Right ventricle myocardium inferior (tissue), 1 donor: ENCODE measurements at regions not wholly inside any gene's neighbourhood (a gene's known extent, or its start where the extent isn't known, plus 50 kb on each side); places are given as distances from the start of the nearest gene placed in this dataset.

ENCODE experiments used
- ATAC-seq: fragments of 200-7000 bp; cut with Tn5 transposase; one replicate; pipeline ENCODE4 v1.9.1; 2020; ENCODE audit warnings: mild to moderate bottlenecking, moderate library complexity
- DNase-seq: peaks from one replicate; pipeline ENCODE4 v3.0.0; 2021; ENCODE audit errors: missing footprints
- intact Hi-C: fragments of 100-400 bp; cut with DNase I; formaldehyde crosslinking; loops from one replicate; pipeline ENCODE4 v1.11.0; 2022
- donor health status: DM: no; HTN: yes; CAD: no; lungs with severe emphysema.

DNA sequence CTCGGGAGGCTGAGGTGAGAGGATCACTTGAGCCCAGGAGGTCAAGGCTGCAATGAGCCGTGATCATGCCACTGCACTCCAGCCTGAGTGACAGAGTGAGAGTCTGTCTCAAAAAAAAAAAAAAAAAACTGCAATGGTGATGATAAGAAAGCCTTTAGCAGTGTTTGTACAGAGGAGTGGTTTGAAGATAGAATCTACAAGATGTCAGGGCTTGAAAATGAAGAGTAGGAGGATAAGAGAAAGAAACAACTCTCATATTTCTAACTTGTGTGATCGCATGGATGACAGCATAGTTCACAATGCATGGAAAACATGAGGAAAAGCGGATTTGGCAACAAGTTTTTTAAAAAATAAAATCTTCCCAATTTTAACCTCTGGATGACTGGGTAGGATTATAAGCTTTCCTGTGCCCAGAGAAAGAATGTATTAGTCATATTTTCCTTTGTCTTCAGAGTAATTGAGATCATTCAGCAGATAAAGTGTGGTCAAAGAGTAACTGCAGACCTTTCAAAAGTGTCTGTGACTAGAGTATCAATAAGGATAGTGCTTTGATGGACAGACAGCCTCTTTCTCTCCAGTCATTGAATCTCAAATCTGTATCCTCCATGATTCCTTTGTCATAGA, 328.1 kb downstream of the CASP12 start:
- intact Hi-C loops: no loop called here
- DNase-seq (no peak), ATAC-seq (no peak)

DNA sequence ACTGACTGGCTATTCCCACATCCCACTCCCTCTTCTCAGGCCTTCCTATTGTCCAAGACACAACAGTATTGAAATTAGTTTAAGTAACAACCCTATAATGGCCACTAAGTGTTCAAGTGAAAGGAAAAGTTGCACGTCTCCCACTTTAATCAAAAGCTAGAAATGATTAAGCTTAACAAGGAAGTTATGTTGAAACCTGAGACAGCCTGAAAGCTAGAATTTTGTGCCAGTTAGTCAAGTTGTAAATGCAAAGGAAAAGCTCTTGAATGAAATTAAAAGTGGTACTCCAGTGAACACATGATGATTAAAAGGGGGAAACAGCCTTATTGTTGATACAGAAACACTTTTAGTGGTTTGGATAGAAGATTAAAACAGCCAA, 332.7 kb downstream of the CASP12 start:
- ATAC-seq (no peak), DNase-seq (no peak)
- intact Hi-C loops: no loop called here

DNA sequence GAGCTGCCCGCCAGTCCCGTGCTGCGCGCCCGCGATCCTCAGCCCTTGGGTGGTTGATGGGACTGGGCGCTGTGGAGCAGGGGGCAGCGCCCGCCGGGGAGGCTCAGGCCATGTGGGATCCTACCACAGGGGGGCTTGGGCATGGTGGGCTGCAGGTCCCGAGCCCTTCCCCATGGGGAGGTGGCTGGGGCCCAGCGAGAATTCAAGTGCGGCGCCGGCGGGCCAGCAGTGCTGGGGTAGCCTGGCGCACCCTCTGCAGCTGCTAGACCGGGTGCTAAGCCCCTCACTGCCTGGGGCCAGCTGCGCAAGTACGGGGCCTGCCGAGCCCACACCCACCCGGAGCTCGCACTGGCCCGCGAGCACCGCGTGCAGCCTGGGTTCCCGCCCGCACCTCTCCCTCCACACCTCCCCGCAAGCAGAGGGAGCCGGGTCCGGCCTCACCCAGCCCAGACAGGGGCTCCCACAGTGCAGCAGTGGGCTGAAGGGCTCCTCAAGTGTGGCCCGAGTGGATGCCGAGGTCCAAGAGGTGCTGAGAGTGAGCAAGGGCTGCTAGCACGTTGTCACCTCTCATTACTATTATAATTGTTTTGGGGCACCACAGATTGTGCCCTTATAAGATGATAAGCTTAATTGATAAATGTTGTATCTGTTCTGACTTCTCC, 333.2 kb downstream of the CASP12 start:
- no peak for ATAC-seq
- intact Hi-C loops: no loop called here
- DNase-seq: no peak

DNA sequence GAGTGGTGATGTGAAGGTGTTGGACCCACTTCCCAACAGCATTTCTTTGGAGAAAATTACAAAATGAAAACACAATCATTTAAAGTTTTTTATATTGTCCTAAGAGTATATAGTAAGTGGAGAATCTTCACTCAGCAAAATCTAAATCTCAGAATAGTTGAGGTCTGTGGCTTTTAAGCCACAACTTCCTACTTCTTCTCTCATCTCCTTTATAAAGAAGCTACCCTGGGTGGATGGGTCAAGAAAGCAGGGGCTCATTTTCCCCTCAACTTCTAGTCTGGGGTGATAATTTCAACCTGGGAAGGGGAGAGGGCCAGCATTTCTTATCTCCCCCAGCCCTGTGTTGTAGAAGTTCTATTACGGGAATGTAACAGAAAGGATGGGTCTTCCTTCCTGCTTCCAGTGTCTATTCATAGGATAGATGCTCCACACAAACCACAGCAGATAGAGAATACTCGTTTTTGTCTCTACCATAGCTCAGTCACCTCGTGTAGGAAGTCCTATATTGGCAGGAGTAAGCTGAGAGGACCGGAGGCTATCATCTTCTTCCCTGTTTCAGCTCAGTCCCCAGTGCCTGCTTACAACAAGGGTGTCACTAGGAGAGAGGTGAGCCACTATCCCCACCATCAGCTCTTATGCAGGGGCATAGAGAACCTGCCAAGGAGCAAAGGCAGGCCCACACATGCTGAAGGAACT, 341.5 kb downstream of the CASP12 start:
- ATAC-seq: no peak

DNA sequence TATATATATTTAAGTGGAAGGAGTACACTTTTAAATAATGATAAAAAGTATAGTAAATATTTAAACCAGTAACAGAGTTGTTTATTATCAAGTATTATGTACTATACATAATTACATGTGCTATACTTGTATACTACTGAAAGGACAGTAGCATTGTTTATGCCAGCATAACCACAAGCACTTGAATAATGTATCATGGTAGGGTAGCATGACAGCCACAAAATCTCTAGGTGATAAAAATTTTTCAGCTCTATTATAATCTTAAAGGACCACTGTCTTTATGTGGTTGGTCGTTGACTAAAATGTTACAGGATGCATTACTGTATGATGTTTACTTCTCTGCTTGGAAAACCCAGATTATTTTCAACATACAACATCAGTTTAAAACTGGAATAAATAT, 349.2 kb downstream of the CASP12 start:
- intact Hi-C loops: no loop called here
- DNase-seq (no peak), ATAC-seq (no peak)

More for the DNA sequence above, 341.5 kb downstream of the CASP12 start:
- DNase-seq: no peak
- intact Hi-C loops: no loop called here

DNA sequence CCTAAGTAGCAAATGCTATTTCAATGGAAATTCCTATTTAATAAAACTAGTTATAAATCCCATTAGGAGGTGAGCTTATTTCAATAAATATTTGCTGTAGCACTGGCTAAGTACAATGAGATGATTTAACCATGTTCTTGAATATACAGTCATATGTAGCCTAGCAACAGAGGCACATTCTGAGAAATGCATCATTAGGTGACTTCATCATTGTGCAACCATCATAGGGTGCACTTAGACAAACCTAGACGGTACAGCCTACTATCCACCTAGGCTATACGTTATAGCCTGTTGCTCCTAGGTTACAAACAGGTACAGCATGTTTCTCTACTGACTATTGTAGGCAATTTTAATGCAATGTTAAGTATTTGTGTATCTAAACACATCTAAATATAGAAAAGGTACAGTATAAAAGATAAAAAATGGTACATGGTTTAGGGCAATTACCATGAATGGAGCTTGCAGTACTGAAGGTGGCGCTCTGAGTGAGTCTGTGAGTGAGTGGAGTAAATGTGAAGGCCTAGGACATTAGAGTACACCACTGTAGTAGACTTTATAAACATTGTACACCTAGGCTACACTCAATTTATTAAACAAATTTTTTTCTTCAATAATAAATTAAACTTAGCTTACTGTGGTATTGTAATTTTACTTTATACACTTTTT, 350.1 kb downstream of the CASP12 start:
- DNase-seq: no peak
- intact Hi-C loops: no loop called here
- ATAC-seq: no peak

DNA sequence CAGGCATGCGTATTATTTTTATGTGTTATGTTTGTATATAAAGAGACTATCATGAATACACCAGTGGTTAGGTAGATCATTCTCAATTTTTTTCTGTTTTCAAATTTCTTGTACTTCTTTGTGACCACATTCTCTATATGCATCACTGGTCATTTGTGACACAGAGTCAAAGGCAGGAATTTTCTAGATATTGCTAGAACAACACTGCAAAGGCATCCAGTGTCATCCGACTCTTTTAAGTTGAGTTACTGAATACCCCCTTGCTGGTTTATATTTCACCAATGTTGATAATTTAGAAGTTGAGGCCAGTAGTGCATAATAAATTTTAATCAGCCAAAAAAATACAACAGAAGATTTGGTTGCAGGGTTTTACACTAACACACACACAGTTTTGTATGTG, 351.8 kb downstream of the CASP12 start:
- intact Hi-C loops: no loop called here
- DNase-seq (no peak), ATAC-seq (no peak)

DNA sequence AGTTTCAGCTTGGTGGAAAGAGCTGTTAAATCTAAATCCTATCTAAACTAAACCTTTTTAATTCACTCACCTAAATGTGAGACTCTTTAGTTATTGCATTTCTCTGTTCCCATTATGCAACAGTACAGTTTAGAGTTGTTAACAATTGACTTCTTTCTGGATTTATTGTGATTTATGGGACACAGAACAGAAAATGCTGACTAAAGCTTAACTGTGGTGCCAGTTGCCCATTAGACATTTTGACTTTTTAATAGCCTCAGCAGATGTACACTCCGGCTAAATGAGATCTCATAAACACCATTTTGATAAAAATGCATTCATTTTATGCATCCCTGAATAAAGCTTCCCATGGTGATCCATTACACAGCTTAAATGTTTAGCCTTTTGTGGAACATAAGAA, 356.6 kb downstream of the CASP12 start:
- no peak for ATAC-seq
- intact Hi-C loops: no loop called here
- DNase-seq: no peak

DNA sequence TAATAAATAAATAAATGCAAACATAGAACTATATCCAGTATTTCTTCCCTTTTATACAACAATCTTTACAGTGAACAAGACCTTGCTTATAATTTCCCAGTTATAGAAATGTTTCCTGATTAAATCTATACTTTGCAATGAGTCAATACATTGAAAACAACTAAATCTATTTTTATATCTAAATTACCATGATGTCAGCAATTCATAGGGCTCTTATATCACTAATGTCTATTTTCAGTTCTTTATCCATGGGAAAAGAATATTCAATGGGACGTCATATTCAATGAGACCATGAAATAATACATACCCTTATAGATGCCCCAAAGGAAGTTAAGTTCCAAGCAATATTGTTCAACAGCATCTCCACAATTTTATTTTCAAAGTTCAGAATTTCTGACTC, 359.9 kb downstream of the CASP12 start:
- intact Hi-C loops: loop anchor here (10.0 kb wide), 1 partner anchor 56 kb away; no protein-coding TSS in a partner anchor
- ATAC-seq (no peak), DNase-seq (no peak)

DNA sequence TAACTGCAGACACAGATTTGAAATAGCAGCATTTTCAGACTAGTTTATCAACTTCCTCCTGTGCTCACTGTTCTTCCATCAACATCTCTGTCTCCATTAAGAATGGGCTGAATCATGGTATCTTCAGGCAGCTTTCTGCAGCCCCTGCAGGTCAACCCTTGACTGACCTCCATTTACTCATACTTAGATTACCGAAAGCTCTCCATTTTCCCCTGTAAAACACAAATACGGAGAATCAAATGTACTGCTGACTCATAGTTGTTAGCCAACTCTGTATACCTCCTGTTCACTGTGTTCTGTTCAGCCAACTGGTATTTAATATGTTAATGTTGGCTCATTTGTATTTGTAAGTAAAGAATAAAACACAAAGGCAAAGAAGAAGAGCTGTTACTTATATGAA, 364.0 kb downstream of the CASP12 start:
- ATAC-seq: no peak
- intact Hi-C loops: loop anchor here (10.0 kb wide), 1 partner anchor 61 kb away; no protein-coding TSS in a partner anchor
- no peak for DNase-seq

DNA sequence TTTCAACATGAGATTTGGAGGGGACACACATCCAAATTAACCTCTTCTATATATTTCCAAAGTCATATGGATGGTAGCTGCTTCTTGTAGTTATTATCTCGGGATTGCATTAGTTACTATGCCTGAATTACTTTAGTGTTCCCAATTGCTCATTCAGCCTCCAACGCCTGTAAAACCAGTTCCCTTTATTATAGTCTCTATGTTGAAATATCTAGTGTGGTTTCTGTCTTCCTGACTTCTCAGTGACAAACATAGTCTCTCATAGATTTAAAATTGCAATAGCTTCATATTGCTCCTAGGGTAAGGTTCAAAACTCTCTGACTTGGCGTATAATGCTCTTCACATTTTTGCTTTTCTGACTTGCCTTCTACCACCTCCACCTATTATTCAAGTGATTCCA, 366.4 kb downstream of the CASP12 start:
- DNase-seq: no peak
- intact Hi-C loops: loop anchor here (10.0 kb wide), 1 partner anchor 63 kb away; no protein-coding TSS in a partner anchor
- ATAC-seq: no peak

DNA sequence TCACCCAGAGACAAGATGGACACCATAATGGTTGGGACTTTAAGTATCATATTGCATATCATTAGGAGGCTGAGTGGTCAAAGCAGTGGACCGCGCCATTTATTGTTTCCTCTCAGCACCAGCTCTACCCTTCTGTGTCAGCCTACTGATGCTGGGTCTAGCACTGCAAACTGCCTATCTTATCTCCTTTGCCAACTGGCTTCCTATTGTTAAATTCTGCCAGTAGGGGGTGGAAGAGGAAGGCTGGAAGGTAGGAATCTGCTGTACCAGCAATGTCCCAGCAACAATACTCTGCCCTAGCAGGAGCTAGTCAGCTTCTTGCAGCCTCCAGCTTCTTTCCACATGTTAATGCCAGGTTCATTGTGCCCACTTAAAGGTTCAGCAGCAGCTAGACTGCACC, 367.1 kb upstream of the PDGFD start:
- DNase-seq (no peak), ATAC-seq (no peak)
- intact Hi-C loops: loop anchor here (10.0 kb wide), 1 partner anchor 64 kb away; no protein-coding TSS in a partner anchor

DNA sequence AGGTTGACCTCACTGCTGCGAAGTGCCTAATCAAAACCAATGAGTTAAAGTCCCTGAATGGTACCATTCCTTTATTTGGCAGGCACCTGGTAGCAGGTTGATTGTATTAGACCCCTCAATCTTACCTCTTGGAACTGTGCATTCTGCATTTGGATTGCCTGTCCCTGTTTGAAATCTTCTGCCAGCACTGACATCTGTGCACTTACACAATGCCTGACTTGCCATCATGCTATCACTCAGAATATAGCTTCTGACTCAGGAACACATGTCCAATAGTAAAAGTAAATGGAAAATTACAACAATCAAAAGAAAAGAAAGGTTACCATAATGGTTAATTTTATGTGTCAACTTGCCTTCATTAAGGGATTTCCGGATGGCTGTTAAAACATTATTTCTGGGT, 366.0 kb upstream of the PDGFD start:
- ATAC-seq (no peak), DNase-seq (no peak)
- intact Hi-C loops: loop anchor here (10.0 kb wide), 1 partner anchor 65 kb away; no protein-coding TSS in a partner anchor

DNA sequence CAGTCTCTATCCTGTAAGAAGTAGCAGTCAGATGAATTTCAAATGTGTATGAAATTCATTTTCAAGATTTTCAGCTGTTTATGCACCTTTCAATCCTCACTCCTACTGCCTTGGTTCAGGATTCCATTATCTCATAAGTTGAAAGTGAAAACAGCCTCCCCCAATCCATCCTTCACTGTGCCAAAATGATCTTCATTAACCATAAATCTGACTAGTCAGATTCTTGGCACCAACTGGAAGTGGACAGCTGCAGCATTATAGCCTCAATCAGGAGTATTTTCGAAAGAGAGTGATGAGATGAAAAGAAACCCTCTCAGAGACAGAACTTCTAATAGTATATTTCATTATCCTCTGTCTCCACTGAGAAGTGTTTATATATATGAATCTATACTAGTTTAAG, 365.3 kb upstream of the PDGFD start:
- no peak for ATAC-seq
- DNase-seq: no peak
- intact Hi-C loops: no loop called here

DNA sequence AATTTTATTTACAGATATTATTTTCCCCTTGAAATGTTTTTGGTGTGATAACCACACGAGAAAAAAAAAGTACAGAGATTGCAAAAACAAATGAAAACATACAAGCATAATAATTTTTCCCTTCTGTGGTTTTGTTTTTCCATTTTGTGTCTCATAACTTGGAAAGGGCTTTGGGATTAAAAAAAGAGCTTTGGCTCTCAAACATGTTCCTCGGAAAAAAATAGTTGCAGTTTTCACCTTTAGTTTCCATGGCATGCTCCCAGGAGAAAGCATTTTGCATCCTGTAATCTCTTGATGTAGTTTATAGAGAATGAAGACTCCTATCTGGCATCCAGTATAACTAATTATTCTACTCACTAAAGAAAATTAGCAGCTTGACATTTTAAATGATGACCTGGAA, 362.1 kb upstream of the PDGFD start:
- DNase-seq (no peak), ATAC-seq (no peak)
- intact Hi-C loops: no loop called here

DNA sequence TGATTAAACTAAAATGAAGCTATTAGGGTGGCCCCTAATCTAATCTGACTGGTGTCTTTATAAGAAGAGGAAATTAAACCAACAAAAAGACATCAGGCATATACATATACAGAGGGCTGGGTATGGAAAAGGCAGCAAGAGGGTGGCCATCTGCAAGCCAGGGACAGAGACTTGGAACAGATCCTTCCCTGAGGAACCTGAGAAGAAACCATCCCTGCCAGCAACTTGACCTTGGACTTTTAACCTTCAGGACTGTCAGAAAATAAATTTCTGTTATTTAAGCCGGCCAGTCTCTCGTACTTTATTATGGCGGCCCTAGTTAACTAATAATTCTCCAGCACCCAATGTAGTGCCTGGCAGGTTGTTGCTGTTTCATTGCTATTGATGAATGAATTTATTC, 361.5 kb upstream of the PDGFD start:
- ATAC-seq: no peak
- no peak for DNase-seq
- intact Hi-C loops: no loop called here

DNA sequence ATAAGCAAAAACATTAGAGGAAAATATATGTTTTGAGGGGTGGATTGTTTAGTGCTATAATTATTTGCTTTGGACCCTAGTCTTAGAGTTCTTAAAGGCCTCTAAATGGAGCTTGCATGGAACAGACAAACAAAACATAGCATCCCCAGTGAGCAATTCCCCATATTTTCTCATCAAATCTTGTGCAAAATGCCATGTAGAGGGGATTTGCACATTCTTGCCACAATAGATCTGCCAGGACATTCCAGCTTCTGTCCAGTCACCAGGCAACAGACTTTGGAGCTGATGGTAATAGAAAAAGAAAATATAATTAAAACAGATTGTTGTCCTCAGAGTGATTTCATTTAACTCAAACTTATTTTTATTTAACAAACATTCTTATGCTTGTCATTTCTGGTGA, 360.3 kb upstream of the PDGFD start:
- DNase-seq: no peak
- intact Hi-C loops: no loop called here
- no peak for ATAC-seq

DNA sequence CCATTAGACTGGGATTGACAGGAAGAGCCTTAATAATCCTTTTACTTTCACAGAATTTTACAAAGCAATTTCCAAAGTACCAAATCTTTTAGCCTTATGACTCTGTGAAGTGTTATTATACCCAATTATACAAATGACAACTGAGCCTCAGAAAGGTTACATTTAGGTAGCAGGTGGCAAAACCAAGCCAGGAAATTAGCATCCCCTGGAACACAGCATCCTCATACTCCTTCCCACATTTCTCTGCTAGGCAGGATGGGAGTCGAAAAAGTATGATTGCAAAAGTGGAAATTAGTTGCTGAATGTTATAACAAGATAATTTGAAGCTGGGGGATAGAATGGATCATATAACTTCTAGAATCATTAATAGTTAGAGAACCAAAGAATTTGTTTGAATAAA, 359.7 kb upstream of the PDGFD start:
- intact Hi-C loops: no loop called here
- ATAC-seq (no peak), DNase-seq (no peak)

DNA sequence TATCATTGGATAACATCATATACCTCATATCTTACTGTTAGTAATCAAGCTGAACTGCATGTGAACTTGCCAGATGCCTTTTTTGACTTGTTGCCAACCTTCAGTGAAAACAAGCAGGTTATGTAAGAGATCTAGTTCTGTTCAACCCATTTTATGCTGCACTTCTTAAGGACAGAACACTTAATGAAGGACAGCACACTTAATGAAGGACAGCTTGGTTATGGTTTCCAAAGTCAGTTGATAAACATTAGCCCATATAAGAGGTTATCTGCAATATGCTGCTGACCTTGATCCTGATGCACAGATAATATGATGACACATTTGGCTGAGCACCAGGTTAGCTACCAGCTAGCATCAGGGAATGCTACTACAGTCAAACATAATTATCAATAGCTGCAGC, 358.7 kb upstream of the PDGFD start:
- DNase-seq (no peak), ATAC-seq (peak; percentile 23)
- intact Hi-C loops: no loop called here

DNA sequence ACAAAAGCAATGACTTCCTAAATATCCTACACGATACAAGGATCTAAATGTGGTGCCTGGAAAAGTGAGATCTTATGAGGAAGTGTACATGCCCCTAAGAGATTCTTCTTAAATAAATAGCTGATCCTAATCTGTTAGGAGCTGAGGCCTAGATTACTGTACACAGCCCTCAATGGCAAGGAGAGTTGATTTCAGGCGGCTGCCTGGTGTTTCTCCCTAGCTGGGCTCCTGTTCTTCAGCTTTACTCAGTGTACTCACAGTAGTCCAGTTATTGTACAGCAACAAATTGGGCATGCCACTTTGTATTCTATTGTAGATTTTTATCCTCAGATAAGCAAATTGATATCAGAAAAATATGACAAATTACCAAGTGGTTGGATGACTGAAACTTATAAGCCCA, 358.2 kb upstream of the PDGFD start:
- no peak for ATAC-seq

More for the DNA sequence above, 358.2 kb upstream of the PDGFD start:
- intact Hi-C loops: no loop called here
- no peak for DNase-seq
